Naive thymus-derived CD8-positive, alpha-beta T cell (primary cell): ENCODE measurements at regions not wholly inside any gene's neighbourhood (a gene's known extent, or its start where the extent isn't known, plus 50 kb on each side); places are given as distances from the start of the nearest gene placed in this dataset.

Source experiments
- ATAC-seq, 2 donors: fragments of 150-1000 bp; cut with Tn5 transposase in 1 of 2; sonication (Bioruptor Pico), chemical (Tn5 transposase) in 1 of 2; 1 replicate in 1 of 2; 2 replicates in 1 of 2; pipeline ENCODE4 v1.10.0; 2021; ENCODE audit warnings: mild to moderate bottlenecking in 2 of 2, moderate library complexity in 2 of 2
- POLR2A ChIA-PET: fragments of 350-600 bp; sonication (Branson Sonifier 250); formaldehyde crosslinking; loops from one replicate; lab custom pipeline; 2021; ENCODE audit warnings: antibody characterized with exemption; lab: Charles Lee
- DNase-seq, 10 donors: peaks; one replicate each; pipeline versions ENCODE4 v3.0.0 to v3.0.0-alpha.2; 2020 to 2022
- H3K27ac Mint-ChIP-seq, 10 donors: one replicate each; pipeline ENCODE4 v1.8.0; 2020 to 2022; ENCODE audit warnings: mild to moderate bottlenecking in 10 of 10, mixed read lengths in 10 of 10, moderate library complexity in 4 of 10, inconsistent platforms in 1 of 10
- H3K27me3 Mint-ChIP-seq, 5 donors: one replicate each; pipeline ENCODE4 v1.8.0; 2021 to 2022; ENCODE audit warnings: mixed read lengths in 5 of 5
- H3K36me3 Mint-ChIP-seq, 3 donors: one replicate each; pipeline ENCODE4 v1.8.0; 2020 to 2022; ENCODE audit warnings: mixed read lengths in 3 of 3, mild to moderate bottlenecking in 2 of 3, inconsistent platforms in 1 of 3
- H3K4me1 Mint-ChIP-seq, 4 donors: one replicate each; pipeline ENCODE4 v1.8.0; 2021 to 2022; ENCODE audit warnings: mixed read lengths in 4 of 4
- H3K4me3 Mint-ChIP-seq, 10 donors: one replicate each; pipeline ENCODE4 v1.8.0; 2020 to 2022; ENCODE audit warnings: mild to moderate bottlenecking in 10 of 10, mixed read lengths in 10 of 10, moderate library complexity in 6 of 10, inconsistent platforms in 1 of 10
- H3K9me3 Mint-ChIP-seq, 9 donors: one replicate each; pipeline ENCODE4 v1.8.0; 2020 to 2022; ENCODE audit warnings: mixed read lengths in 9 of 9, mild to moderate bottlenecking in 3 of 9, inconsistent platforms in 1 of 9, moderate library complexity in 1 of 9

GRCh38 chr1:228810395-228810758, 75.1 kb downstream of the RHOU start:
- POLR2A ChIA-PET = no interaction called here
- Mint-ChIP-seq H3K4me3 (no peak overlapping the region), H3K36me3 (no peaks in the 10 kb centered on the region), H3K9me3 (no peaks in the 10 kb centered on the region), H3K27me3 (peaks cover 0 to 3% (median 0%) of the 10 kb centered on the region in 5 donors), H3K4me1 (peaks cover 16 to 35% (median 29%) of the 10 kb centered on the region in 4 donors), H3K27ac (peak overlapping the region in 2 of 10 donors; percentile 54 to 61)
- DNase-seq (no peak), ATAC-seq (no peak)

DNA sequence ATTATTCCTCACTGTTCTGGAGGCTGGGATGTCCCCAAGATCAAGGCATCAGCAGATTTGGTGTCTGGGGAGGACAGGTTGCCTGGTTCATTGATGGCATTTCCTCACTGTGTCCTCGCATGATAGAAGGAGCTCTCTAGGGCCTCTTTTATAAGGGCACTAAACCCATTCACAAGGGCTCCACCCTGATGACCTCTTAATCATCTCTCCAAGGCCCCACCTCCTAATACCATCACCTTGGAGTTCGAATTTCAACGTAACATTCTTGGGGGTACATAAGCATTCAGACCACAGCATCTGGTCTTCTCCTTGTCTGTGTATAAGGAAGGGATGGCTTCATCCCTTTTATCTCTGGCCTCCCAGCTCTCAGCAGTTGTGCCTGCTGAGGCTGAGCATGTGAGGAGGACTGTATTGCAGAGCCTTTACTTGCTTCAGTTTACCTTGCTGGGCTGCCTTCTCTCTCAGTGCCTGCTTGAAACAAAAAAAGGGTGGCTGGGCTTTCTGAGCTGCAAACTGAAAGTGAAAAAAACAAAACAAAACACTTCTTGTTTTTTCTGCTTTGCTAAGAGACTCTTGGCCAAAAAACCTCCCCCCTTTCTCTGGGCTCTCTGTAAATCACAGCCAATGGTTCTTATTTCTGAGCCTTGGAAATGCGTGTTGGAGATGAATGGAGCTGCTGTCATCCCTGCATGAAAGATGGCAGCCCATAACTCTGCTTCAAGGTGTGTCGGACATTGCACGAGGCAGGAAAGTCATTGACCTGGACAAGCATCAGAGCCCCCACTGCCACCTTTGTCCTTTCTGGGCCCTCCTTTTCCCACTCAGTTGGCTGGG, 75.8 kb downstream of the RHOU start:
- DNase-seq (no peak), ATAC-seq (no peak)
- POLR2A ChIA-PET = no interaction called here
- Mint-ChIP-seq H3K9me3 (no peaks in the 10 kb centered on the region), H3K27me3 (peaks cover 0 to 3% (median 0%) of the 10 kb centered on the region in 5 donors), H3K36me3 (no peaks in the 10 kb centered on the region), H3K4me1 (peaks cover 12 to 32% (median 25%) of the 10 kb centered on the region in 4 donors), H3K4me3 (no peak overlapping the region), H3K27ac (peak overlapping the region in 5 of 10 donors; percentile 23 to 75 (median 35))

- POLR2A ChIA-PET = no interaction called here
- Mint-ChIP-seq H3K9me3 (no peaks in the 10 kb centered on the region), H3K27me3 (peaks cover 0 to 1% (median 0%) of the 10 kb centered on the region in 5 donors), H3K36me3 (no peaks in the 10 kb centered on the region), H3K27ac (peak overlapping the region in 1 of 10 donors; percentile 56), H3K4me3 (no peak overlapping the region), H3K4me1 (peaks cover 12 to 32% (median 25%) of the 10 kb centered on the region in 4 donors)
- DNase-seq (no peak), ATAC-seq (no peak)
Measured at GRCh38 chr1:228811712-228812305, 76.5 kb downstream of the RHOU start.

- Mint-ChIP-seq H3K27me3 (no peaks in the 10 kb centered on the region), H3K36me3 (no peaks in the 10 kb centered on the region), H3K27ac (no peak overlapping the region), H3K4me3 (no peak overlapping the region), H3K4me1 (peaks cover 12 to 32% (median 25%) of the 10 kb centered on the region in 4 donors), H3K9me3 (no peaks in the 10 kb centered on the region)
- DNase-seq (no peak), ATAC-seq (no peak)
- POLR2A ChIA-PET = no interaction called here
Measured at GRCh38 chr1:228812961-228813360, 77.7 kb downstream of the RHOU start.

- H3K36me3 Mint-ChIP-seq = no peaks in the 10 kb centered on the region
- H3K27ac Mint-ChIP-seq = no peak overlapping the region
- H3K4me3 Mint-ChIP-seq = no peak overlapping the region
- POLR2A ChIA-PET = no interaction called here
- no peaks in the 10 kb centered on the region for H3K27me3 Mint-ChIP-seq
- DNase-seq (no peak), ATAC-seq (no peak)
- H3K4me1 Mint-ChIP-seq = peaks cover 10 to 27% (median 25%) of the 10 kb centered on the region in 4 donors
- no peaks in the 10 kb centered on the region for H3K9me3 Mint-ChIP-seq
Measured at GRCh38 chr1:228814176-228814575, 78.9 kb downstream of the RHOU start.

GRCh38 chr1:228818296-228818695, 83.0 kb downstream of the RHOU start:
- Mint-ChIP-seq H3K4me3 (no peak overlapping the region), H3K4me1 (no peaks in the 10 kb centered on the region), H3K36me3 (no peaks in the 10 kb centered on the region), H3K27ac (no peak overlapping the region), H3K27me3 (no peaks in the 10 kb centered on the region), H3K9me3 (no peaks in the 10 kb centered on the region)
- POLR2A ChIA-PET = no interaction called here
- no peak for DNase-seq
- ATAC-seq = no peak

DNA sequence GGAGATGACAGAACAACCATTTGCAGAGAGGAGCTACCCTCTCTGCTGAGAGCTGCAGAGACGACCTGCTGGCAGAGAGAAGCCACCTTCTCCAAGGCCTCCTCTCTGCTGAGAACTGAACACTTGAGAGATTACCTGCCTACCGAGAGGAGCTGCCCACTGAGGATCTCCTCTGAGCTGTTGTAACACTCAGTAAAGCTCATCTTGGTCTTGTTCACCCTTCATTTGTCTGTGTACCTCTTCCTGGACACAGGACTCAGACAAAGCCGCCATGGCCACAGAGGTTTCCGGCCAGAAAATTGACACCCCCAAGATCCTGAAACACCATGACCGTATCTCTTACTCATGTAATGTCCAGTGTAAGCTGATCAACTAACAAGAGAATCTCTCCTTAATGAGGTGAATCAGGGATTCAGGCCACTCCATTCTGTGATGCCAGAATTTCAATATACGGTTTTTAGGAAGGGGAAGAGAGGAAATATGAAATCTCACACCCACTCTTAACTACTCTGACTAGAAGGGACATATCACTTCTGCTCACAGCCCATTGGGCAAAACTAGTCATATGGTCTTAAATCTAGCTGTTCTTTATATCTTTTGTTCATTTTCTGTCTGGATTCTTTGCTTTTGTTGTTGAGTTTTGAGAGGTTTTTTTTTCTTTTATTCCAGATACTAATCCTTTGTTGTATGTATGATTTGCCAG, 83.8 kb downstream of the RHOU start:
- no peak for ATAC-seq
- Mint-ChIP-seq H3K27ac (no peak overlapping the region), H3K4me3 (no peak overlapping the region), H3K4me1 (no peaks in the 10 kb centered on the region), H3K36me3 (no peaks in the 10 kb centered on the region), H3K27me3 (no peaks in the 10 kb centered on the region), H3K9me3 (no peaks in the 10 kb centered on the region)
- POLR2A ChIA-PET = no interaction called here
- DNase-seq = no peak

GRCh38 chr1:228821252-228821651, 86.0 kb downstream of the RHOU start:
- Mint-ChIP-seq H3K36me3 (no peaks in the 10 kb centered on the region), H3K4me3 (no peak overlapping the region), H3K4me1 (peaks cover 3 to 7% (median 6%) of the 10 kb centered on the region in 4 donors), H3K27me3 (no peaks in the 10 kb centered on the region), H3K9me3 (no peaks in the 10 kb centered on the region), H3K27ac (no peak overlapping the region)
- POLR2A ChIA-PET = no interaction called here
- ATAC-seq (no peak), DNase-seq (no peak)

DNA sequence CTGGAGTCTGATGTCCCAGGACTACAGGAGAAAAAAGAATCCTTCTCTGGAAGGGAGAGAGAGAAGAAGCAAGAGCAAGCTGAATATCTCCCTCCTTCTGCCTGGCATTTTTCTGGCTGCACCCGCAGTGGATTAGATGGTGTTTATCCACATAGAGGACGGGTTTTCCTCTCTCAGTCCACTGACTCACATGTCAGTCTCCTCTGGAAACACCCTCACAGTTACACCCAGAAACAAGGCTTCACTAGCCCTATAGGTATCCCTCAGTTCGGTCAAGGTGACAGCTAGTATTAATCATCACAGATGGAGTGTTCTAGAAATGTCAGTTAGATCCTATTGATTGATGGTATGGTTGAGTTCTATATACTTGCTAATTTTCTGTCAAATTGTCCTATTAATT, 87.9 kb downstream of the RHOU start:
- ATAC-seq = no peak
- H3K4me1 Mint-ChIP-seq = peaks cover 7 to 12% (median 12%) of the 10 kb centered on the region in 4 donors
- POLR2A ChIA-PET = no interaction called here
- no peaks in the 10 kb centered on the region for H3K9me3 Mint-ChIP-seq
- no peak for DNase-seq
- H3K4me3 Mint-ChIP-seq = no peak overlapping the region
- H3K27me3 Mint-ChIP-seq = peaks cover 0 to 4% (median 0%) of the 10 kb centered on the region in 5 donors
- no peak overlapping the region for H3K27ac Mint-ChIP-seq
- no peaks in the 10 kb centered on the region for H3K36me3 Mint-ChIP-seq

DNA sequence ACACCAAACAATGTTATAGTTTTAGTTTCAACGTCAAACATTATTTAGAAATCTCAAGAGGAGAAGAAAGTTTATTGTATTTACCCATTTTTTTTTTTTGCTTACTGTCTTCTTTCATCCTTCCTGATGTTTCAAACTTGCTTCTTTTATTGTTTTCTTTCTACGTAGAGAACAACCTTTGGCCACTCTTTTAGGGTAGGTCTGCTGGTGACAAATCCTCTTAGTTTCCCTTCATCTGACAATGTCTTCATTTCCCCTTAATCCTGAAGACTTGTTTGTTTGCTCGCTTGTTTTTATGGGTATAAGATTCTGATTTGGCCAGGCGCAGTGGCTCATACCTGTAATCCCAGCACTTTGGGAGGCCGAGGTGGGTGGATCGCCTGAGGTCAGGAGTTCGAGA, 89.1 kb downstream of the RHOU start:
- no peak for DNase-seq
- Mint-ChIP-seq H3K4me3 (no peak overlapping the region), H3K9me3 (no peaks in the 10 kb centered on the region), H3K4me1 (peaks cover 7 to 12% (median 12%) of the 10 kb centered on the region in 4 donors), H3K27me3 (peaks cover 0 to 8% (median 3%) of the 10 kb centered on the region in 5 donors), H3K36me3 (no peaks in the 10 kb centered on the region), H3K27ac (no peak overlapping the region)
- ATAC-seq = no peak
- POLR2A ChIA-PET = no interaction called here

DNA sequence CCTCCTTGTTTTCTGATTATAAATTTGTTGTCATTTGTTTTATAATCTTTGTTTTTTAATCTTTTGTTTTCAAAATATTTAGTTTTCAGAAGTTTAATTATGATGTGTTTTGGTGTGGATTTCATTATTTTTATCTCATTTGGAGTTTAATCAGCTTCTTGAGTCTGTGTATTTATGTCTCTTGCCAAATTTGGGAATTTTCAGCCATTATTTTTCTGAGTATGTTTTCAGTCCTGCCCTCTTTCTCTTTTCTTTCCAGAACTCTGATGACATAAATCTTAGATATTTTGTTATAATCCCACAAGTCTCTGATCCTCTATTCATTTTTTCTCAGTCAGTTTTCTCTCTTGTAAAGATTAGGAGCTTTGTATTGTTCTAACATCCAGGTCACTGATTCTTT, 89.8 kb downstream of the RHOU start:
- H3K27ac Mint-ChIP-seq = peak overlapping the region in 2 of 10 donors; percentile 20 to 69
- H3K9me3 Mint-ChIP-seq = no peaks in the 10 kb centered on the region
- POLR2A ChIA-PET = no interaction called here
- peaks cover 0 to 15% (median 3%) of the 10 kb centered on the region in 5 donors for H3K27me3 Mint-ChIP-seq
- DNase-seq (no peak), ATAC-seq (no peak)
- peaks cover 9 to 12% (median 12%) of the 10 kb centered on the region in 4 donors for H3K4me1 Mint-ChIP-seq
- no peaks in the 10 kb centered on the region for H3K36me3 Mint-ChIP-seq
- H3K4me3 Mint-ChIP-seq = no peak overlapping the region

DNA sequence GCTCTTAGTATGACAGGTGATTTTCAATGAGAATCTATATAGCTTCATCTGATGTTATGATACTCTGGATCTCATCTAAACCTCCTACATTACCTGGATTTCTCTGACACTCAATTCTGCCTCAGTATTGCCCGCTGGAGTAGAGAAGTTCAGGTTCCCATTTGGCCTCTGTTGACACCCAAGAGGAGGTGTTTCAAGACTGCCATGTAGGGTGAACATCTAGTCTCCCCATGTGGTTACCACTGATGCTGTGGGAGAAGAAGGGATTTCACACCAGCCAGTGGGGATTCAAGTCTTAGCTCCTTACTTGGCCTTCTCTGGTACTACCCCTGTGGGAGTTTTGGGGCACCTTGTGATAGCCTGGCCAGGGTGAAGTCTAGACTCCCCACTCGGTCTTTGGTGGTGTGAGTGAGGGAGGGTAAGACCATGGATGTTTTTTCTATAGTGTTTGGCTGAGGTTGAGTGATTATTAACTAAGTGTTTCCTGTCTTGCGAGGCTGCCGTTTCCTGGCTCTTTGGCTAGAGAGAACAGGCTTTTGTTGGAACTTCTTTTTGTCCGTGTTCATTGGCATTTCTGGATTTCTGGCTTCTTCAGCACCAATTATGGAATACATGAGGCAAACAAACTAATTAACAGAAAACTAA, 90.7 kb downstream of the RHOU start:
- Mint-ChIP-seq H3K4me3 (no peak overlapping the region), H3K27ac (no peak overlapping the region)

More for the DNA sequence above, 90.7 kb downstream of the RHOU start:
- peaks cover 9 to 13% (median 12%) of the 10 kb centered on the region in 4 donors for H3K4me1 Mint-ChIP-seq
- ATAC-seq (no peak), DNase-seq (no peak)
- no peaks in the 10 kb centered on the region for H3K36me3 Mint-ChIP-seq
- H3K9me3 Mint-ChIP-seq = no peaks in the 10 kb centered on the region
- POLR2A ChIA-PET = no interaction called here
- H3K27me3 Mint-ChIP-seq = peaks cover 0 to 15% (median 3%) of the 10 kb centered on the region in 5 donors
